NCI-H1048 (cell line): ENCODE measurements at regions not wholly inside any gene's neighbourhood (a gene's known extent, or its start where the extent isn't known, plus 50 kb on each side); places are given as distances from the start of the nearest gene placed in this dataset.
"Not testable (repeated sequence)": the region's sequence is repeated elsewhere in the genome, so short reads cannot be mapped to it uniquely, and the experiment has no call there.

ENCODE experiments used
- DNase-seq: peaks from one replicate; lab custom pipeline; 2025; lab: John Stamatoyannopoulos, UW

DNA sequence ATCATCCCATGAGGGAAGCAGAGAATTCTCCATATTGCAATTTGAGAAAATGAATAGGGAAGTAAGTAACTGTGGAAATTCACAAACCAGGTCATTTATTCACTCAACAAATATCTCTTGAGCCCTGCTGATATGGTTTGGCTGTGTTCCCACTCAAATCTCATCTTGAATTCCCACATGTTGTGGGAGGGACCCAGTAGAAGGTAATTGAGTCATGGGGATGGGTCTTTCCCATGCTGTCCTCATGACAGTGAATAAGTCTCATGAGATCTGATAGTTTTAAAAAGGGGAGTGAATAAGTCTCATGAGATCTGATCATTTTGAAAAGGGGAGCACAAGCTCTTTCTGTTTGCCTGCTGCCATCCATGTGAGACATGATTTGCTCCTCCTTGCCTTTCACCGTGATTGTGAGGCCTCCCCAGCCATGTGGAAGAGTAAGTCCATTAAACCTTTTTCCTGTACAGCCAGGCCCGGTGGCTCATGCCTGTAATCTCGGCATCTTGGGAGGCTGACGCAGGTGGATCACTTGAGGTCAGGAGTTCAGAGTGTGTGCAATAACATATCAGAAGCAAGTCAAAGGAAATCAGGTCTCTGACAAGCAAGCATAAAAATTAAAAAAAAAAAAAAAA lies 193.2 kb downstream of the NDUFA10 start:
- no peak for DNase-seq

DNA sequence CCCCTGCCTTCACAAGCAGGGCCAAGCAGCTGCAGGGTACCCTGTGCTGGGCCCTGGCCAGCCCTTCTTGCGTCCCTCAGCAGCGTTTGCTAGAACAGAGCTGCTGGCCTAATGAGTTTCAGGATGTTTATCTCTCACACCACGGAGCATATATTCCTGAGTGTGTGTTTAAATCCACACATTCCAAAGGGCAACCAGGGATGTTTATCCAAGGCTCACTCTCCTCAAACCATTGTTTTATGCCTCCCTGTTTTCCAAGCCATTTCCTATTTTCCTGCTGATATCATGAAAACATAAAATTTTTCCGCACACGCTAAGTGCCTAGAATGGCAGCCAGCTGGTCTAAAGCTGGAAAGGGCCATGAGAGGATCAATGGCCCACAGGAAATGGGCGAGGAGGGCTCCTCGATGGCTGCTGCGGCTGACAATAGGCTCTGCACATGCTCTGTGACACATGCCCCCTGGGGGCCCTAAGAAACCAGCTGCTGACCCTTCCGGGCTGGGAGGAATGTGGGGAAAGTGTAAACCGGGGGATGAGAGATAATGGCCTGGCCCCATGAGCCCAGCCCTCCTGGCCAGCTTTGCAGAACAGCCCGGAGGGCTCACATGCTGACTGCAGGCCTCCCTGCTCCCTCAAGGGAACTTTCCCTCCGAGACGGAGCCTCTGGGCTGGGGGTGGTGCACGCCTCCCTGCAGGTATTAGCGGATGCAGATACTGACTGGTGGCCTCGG lies 194.0 kb downstream of the NDUFA10 start:
- DNase-seq = no peak

DNA sequence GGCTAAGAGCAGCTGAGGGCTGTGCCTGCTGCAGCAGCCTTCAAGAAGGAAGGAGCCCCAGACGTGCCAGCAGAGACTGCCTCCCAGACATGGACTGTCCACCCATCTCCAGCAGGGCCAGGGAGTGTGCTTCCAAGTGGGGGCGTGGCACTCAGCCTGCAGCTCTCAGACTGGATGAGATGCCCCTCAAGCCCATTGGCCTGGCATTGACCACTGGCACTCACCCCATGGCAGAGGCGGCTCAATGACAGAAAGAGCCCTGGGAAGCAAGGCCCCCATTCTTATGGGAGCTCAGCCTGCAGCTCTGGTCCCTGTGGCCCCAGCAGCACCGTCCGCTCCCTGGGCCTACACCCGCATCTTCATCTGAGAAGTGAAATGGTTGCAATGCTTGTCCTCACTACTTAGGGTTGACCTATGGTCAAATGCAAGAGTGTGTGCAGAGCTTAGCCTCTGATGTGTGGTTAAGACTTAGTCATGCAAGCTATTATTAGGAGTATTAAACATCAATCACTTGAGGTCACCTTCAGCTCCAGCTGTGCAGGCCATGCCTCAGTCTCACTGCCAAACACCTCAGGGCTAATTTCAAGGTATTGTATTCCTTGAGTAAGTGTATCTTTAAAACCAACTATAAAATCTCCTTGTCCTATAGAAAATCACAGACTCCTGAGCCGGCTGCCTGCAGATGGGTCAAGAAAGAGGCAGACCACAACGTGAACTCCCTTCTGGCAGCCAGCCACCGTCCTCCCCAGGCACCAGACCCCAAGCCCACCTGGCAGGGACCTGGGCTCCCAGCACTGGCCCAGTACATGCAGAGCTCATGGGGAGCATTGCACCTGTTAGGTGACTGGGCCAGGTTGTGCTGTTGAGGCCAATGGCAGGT lies 194.8 kb downstream of the NDUFA10 start:
- DNase-seq = no peak

DNA sequence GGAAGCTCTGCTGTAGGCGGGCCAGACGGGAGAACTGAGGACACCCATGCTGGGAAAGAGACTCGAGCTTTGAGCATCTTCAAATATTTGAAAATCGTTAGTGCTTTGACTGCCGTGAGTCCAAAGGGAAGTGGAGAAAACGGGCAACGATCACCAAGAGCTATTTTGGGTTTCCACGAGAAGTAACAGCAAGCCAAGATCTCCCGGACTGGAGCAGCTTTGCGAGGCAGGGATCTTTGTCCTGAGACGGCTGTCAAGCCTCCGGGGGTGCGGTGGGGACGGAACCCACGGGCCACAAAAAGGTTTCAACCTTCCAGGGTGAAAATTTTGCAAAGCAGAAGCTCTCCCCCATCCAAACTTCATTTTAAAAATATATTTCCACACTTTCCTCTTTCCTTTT lies 195.8 kb downstream of the NDUFA10 start:
- DNase-seq = no peak

DNA sequence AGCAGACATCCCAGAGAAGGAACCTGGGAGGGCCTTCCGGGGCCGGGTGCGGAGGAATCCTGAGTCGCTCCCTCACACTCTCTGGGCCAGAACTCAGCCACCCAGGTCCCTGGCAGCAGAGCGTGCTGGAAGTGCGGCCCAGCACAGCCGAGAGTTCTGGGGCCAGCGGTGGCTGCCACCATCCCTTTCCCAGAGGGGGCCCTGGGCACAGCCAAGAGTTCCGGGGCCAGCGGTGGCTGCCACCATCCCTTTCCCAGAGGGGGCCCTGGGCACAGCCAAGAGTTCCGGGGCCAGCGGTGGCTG lies 196.2 kb downstream of the NDUFA10 start:
- not testable (repeated sequence) for DNase-seq

DNA sequence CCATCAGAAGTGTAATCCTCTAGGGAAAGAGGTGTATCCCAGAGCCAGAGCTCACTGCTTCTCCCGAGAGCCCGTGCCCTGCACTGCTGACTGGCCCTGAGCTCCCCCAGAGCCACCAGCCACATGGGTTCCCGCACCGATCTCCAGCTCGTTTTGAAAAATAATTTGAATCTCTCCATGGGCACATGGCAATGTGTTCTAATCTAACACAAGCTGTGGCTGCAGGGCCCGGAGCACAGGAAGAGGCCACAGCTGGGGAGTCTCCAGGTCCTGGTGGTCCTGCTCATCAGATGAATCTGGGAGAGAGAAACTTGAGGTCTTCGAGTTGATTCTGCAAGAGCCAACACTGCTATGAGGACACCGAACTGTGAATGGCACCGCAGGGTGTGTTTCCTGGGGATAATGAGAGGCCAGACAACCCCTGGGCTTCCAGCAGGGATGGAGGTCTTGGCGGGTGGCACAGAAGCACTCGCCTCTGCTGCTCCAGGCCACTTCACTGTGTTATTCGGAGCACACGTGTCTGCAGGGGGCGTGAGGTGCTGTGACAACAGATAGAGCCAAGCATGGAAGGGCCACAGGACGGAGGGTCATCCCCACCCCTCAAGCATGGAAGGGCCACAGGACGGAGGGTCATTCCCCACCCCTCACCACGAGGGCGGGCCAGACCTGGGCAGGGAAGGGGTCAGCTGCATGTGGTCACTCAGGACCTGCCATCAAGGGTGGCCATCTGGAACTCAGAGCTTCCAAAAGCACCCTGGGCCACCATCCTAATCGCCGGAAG lies 196.8 kb downstream of the NDUFA10 start:
- DNase-seq = no peak

DNA sequence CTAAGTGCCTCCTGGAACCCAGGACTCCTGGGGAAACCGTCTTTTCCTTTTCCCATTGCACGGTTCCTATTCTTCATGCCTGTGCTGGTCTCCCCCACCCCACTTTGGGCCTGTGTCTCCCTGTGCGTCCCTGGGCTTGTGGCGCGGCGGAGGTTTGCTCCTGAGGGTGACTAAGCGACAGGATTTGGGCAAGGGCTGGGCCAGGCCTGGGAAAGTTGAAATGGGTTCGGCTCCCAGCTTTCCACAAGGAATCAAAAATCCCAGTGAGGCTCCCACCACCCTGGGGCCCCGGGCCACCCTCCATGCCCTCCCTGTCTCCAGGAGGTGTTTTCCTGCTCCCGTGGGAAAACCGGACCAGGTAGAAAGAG lies 197.6 kb downstream of the NDUFA10 start:
- no peak for DNase-seq

DNA sequence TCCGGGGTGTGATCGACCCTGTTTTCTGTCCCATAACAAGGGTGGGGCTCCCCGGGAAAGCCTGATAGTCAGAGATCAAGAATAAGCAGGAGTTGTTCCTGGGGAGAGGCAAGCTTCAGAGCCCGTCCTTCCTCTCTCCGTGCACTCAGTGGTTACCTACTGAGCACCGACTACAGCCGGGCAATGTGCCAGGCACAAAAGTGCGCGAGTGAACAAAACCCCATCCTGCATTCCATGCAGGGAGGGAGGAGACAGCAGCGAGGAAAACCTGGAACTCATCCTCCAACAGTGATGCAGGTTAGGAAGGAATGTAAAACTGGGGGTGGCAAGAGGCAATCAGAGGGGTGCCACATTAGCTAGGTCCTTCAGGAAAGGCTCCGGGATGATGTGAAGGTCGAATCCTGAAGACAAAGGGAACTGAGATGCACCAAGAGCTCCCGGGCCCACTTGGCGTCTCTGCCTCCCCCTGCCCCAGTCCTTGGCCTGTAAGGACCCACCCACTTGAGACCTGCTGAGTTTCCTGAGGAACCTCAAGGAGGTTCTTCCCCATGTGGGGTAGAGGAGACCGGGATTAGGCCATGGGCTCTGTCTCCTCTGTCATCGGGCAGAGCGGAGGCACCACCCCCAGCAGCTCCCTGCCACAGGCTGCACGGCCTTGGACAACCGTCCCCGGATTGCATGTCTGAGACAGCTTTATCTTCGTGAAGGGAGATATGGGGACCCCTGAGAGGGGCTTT lies 198.2 kb downstream of the NDUFA10 start:
- no peak for DNase-seq

DNA sequence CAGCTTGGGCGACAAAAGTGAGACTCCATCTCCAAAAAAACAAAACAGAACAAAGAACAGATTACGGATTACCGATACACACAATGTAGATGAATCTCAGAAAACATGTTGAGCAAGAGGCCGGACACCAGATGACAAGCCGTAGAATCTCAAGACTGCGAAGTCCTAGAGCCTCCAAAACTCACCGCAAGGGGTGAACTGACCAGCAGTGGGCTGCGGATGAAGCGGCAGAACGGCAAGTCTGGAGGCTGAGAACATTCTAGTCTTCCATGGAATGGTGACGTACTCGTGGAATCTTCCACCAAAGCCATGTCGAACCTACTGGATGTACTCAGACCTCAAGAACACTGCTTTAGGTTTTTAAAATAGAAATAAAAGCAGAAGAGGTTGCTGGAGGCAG lies 198.8 kb downstream of the NDUFA10 start:
- DNase-seq = no peak

DNA sequence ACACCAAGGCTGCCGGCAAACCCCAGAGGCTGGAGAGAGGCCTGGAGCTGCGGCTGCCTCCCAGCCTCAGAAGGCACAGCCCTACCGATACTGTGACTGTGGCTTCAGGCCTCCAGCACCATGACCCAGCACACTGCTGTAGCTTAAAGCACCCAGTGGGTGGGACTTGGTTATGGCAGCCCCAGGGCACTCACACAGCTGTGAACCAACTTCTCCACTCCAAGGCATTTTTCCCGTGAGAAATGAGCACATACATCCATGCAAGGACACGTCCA lies 199.5 kb downstream of the NDUFA10 start:
- DNase-seq = no peak

DNA sequence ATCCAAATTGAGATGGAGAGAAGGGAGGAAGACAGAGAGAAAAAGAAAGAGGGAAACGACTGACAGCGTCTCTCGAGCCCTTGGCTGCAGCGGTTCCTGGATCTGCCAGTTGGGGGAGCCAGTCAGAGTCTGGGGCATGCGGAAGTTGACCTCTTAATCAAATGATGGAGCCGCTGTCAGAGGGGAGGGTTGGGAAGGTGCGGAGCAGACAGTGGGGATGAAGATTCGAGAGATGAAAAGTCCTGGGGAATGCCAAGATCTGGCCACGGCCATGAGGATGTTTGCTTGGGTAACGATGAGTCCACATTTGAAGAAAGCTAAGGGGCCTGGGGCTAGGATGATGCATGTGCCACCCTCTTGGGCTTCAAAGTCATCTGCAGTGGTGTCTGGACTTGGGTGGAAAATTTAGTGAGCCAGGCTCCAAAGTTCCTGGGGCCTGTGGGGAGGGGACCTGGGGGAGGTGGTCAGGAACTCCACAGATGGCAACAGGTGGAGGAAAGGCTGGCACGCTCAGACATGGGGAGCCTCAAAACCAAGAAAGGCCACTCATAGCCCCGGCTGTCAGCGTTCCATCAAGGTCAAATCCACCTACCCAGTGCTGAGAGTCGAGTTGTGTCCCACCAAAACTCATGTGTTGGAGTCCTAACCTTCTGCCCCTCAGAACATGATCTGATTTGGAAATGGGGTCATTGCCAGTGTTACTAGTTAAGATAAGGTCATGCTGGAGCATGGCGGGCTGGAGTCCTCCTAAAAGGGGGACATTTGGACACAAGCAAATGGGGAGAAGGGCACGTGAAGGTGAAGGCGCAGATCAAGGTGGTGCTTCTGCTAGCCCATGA lies 200.1 kb downstream of the NDUFA10 start:
- DNase-seq = no peak

DNA sequence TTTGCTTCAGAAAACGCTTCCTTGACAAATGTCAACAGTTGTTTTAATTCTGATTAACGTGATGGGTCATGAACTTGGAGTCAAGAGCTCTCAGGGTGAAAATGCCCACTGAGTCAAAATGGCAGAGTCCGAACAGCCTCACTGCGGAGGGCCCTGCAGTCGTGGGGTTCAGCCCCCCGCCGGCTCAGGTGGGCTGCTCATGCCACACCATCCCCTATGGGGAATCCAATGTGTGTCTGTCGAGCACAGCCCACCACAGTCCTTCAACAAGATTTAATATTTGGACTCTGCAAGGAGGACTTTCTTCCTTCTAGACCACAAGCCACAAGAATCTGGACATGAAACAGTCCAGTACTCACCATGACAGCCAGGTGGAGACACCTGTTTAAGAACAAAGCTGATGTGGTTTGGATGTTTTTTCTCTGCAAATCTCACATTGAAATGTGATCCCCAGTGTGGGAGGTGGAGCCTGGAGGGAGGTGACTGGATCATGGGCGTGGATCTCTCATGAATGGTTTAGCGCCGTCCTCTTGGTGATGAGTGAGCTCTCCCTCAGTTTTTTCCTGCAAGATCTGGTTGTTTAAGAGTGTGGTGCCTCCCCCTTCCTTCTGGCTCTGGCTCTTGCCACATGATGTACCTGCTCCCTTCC lies 201.0 kb downstream of the NDUFA10 start:
- DNase-seq = peak; percentile 42

DNA sequence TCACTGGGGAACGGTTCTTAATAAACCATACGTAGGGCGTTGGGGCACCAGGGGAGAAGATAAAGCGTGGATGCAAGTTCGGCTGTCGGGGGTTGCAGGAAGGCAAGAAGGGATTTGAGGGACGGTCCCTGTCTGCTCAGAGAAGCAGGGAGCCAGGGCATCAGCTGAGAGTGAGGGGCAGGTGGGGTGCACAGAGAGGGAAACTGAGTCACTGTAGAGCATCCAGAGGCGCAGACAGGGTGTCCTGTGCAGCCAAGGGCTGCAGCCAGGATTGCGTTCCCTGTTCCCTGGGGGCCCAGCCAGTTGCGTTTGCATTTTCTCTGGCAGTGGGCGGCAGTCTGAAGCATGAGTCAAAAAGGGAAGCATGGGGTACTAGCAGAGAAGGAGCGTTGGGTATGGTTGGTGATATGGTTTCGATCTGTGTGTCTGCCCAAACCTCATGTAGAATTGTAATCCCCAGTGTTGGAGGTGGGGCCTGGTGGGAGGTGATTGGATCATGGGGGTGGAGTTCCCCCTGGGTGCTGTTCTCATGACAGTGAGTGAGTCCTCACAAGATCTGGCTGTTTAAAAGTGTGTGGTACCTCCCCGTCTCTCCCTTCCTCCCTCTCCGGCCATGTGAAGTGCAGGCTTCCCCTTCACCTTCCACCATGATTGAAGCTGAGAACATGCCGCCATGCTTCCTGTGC lies 202.9 kb downstream of the NDUFA10 start:
- DNase-seq = no peak

DNA sequence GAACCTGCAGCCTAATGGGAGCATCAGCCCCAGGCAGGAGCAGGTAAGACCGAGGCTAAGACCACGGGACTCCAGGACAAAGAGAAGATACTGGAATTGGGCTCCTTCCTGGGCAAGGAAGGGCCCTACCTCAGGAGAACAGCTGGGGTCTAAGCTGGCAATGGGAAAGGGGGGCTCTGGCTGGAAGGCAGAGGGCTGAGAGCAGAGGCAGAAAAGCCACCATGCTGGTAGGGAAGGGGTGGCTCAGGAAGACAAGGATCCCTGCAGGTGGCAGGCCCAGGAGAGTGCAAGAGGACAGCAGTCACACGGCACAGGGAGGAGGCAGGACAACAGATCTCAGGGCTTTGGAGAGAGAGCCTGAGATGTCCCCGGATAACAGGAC lies 203.5 kb downstream of the NDUFA10 start:
- DNase-seq = no peak

DNA sequence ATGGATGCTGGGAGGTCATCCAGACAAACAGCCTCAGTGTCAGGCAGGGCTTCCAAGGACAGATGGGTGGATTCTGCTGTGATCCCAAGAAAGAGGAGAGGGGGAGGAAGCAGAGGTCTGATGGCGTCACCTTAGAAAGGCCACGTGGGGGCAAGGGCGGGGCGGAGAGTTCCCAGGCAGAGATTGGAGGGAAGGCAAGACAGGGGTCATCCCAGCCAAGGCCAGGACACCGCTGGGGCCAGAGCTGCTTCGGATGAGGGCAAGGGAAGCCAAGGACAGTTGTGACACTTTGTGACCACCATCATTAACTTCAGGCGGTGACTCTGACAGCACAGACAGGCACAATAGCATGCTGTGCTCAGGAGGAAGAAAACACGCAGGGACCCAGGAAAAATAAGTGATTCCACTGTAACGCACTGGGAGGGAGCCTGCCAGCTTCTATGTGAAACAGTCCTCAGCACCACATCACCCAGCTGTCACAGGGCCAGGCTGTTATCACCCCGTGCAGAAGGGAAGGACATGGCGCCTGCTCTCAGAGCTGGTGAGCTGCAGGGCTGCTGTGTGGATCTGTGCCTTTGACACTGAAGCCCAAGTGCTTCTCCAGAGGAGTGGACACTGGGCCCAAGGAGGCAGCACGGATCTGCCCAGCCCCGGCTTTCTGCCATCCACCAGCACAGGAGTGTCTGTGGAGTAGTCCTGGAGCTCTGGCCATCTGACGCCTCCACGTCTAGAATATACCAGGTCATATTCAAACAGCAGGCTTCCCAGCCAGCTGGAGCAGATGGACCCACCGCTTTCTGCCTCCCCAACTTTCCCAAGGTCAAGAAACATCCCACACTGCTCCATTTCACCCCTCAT lies 204.1 kb downstream of the NDUFA10 start:
- no peak for DNase-seq

DNA sequence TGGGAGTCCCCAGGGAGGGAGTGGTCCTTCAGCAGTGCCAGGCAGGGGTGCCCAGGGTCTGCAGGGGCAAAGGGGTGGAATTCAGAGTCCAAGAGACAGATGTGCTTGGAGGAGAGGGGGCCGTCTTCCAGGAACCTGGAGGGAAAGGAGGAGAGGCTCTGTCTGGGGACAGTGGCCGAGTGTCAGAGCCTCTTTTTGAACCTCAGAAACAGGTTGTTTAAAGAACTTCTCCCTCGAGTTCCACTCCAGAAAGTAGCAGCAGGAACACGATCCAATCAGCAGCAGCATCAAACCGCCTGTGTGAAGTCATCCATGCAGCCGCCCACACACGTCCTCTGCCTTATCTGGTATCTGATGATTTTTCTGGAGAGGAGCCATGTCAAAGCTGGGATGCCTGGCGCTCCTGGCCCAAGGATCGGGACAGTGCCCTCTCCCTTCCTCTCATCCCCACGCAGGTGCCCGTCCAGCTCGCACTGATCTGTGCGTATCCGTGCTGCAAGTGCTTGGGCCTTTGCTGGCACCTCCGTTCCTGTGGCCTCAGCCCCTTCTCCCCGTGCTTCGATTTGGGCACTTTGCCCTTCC lies 205.1 kb downstream of the NDUFA10 start:
- no peak for DNase-seq

DNA sequence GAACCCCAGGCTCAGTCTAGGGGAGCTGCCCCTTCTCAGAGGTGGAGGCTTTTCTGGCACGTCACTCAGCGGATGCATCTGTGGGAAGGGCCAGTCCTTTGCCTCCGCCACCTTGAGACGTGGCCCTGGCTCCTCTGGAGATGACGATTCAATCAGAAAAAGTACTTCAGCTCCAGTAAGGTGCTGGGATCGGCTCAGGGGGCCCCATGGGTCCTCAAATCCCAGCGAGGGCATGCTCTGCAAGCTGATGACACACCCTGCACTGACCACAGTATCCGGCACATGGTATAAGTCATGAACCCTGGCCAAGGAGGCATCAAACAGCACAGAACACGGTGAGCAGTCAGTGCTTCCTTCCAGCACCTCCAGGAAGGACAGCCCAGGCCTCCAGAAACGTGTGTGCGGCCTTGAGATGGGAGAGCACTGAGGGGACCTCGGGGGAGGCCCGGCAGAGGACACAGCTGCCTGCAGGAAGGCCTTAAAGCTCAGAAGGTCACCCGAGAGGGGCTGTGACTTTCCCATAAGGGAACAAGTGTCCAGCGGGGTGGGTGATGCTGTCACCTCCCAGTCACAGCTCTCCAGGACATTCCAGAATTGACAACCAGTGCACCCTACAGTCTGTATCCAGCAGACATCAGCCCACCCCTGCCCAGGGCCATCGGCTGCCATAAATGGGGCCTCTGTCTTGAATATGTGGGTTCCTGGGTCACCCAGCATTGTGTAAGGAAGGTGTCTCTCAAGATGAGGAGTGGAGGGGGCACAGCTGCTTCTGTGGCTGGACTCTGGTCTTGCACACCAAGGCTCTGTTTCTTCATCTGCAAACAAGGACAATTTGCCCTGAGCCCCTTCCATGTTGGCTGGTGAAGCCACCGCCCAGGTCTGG lies 205.8 kb downstream of the NDUFA10 start:
- DNase-seq = no peak
